ENCODE measurements at regions not wholly inside any gene's neighbourhood (a gene's known extent, or its start where the extent isn't known, plus 50 kb on each side); places are given as distances from the start of the nearest gene placed in this dataset.

DNA sequence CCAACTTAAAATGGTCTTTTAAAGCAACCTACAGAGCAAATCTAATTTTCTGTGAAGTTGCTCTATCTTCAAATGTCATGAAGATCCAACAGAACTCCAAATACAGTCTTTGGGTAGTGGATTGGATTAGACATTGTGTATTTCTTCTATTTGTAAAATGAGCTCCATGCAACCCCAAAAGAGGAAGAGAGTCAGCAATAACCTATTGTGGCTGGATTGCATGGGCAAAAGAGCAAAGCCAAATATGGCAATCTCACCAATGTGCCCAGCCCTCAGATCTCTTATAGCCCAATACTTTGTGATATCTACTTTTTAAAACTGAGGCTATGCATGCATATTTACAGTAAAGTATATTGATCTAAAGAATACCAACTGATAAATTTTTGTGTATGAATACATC is 146.3 kb downstream of the TXNL1 start:
- H3K4me1 ChIP-seq (ENCODE audit: insufficient read depth, low read length), result peaks cover 2% of the 10 kb centered on the region; the same call in 1 of the 2 replicates
- H3K4me2 ChIP-seq (ENCODE audit: insufficient read depth, insufficient read length, low read length), result no peak overlapping the region
- H3K56ac ChIP-seq (ENCODE audit: insufficient read length, low read depth, low read length), result no peak overlapping the region
- H2BK120ac ChIP-seq (ENCODE audit: low read depth, low read length, poor library complexity, severe bottlenecking), result no peak overlapping the region
- no peak overlapping the region for H3K23ac ChIP-seq (ENCODE audit: insufficient read length, low read depth, low read length)
- H3K9me3 Mint-ChIP-seq, result peaks cover 0 to 3% of the 10 kb centered on the region in 2 experiments; a peak in 3 of 5 replicates
- H3T11ph ChIP-seq (ENCODE audit: low read length), result no peak overlapping the region
- H4K20me1 ChIP-seq (ENCODE audit: control insufficient read depth, insufficient read depth, insufficient read length), result no peaks in the 10 kb centered on the region
- no peak overlapping the region for H2BK15ac ChIP-seq (ENCODE audit: low read depth, low read length)
- H3K27ac ChIP-seq (ENCODE audit: insufficient read length, low read depth, low read length), result no peak overlapping the region
- no peak overlapping the region for H4K91ac ChIP-seq (ENCODE audit: insufficient read length, low read depth, low read length)
- no peak overlapping the region for H3K4me3 Mint-ChIP-seq
- H3K18ac ChIP-seq (ENCODE audit: insufficient read length, low read depth, low read length), result no peak overlapping the region
- H3K36me3 Mint-ChIP-seq (ENCODE audit: insufficient read depth in 1 of 3, low read depth in 3 of 3), result peaks cover 0 to 7% (median 3%) of the 10 kb centered on the region in 3 experiments; a peak in 3 of 7 replicates
- H3K79me2 ChIP-seq (ENCODE audit: insufficient read depth, low read length), result no peaks in the 10 kb centered on the region
- no peaks in the 10 kb centered on the region for H3K9me3 ChIP-seq (ENCODE audit: control insufficient read depth, low read depth, low read length)
- H3K4me1 Mint-ChIP-seq, result peaks cover 8 to 10% of the 10 kb centered on the region in 2 experiments
- no peak overlapping the region for H2AFZ ChIP-seq (ENCODE audit: low read length)
- no peak overlapping the region; a peak in 1 of 7 replicates for H3K27ac Mint-ChIP-seq
- H2AK5ac ChIP-seq (ENCODE audit: insufficient read length, low read length), result no peak overlapping the region
- no peak for DNase-seq
- no peak overlapping the region for H4K5ac ChIP-seq (ENCODE audit: insufficient read length, low read depth, low read length)
- H2BK5ac ChIP-seq (ENCODE audit: insufficient read length, low read length), result no peak overlapping the region
- H3K14ac ChIP-seq (ENCODE audit: insufficient read depth, low read length), result no peak overlapping the region
- no peak overlapping the region for H3K9ac ChIP-seq (ENCODE audit: extremely low read depth, insufficient read length, low read length)
- no peak overlapping the region for H3K4ac ChIP-seq (ENCODE audit: low read depth, low read length)
- H3K79me1 ChIP-seq (ENCODE audit: insufficient read depth, low read depth, low read length, poor library complexity, severe bottlenecking), result no peaks in the 10 kb centered on the region
- H3K23me2 ChIP-seq (ENCODE audit: insufficient read length, low read depth, low read length, poor library complexity, severe bottlenecking), result no peaks in the 10 kb centered on the region
- H2BK20ac ChIP-seq (ENCODE audit: low read depth, low read length, poor library complexity, severe bottlenecking), result no peak overlapping the region
- H2BK12ac ChIP-seq (ENCODE audit: insufficient read length, low read depth, low read length), result no peak overlapping the region
- H3K27me3 ChIP-seq (ENCODE audit: insufficient read depth, low read length), result no peaks in the 10 kb centered on the region
- no peaks in the 10 kb centered on the region for H3K27me3 Mint-ChIP-seq (ENCODE audit: low read depth)
- TF ChIP-seq, protein P1, sequence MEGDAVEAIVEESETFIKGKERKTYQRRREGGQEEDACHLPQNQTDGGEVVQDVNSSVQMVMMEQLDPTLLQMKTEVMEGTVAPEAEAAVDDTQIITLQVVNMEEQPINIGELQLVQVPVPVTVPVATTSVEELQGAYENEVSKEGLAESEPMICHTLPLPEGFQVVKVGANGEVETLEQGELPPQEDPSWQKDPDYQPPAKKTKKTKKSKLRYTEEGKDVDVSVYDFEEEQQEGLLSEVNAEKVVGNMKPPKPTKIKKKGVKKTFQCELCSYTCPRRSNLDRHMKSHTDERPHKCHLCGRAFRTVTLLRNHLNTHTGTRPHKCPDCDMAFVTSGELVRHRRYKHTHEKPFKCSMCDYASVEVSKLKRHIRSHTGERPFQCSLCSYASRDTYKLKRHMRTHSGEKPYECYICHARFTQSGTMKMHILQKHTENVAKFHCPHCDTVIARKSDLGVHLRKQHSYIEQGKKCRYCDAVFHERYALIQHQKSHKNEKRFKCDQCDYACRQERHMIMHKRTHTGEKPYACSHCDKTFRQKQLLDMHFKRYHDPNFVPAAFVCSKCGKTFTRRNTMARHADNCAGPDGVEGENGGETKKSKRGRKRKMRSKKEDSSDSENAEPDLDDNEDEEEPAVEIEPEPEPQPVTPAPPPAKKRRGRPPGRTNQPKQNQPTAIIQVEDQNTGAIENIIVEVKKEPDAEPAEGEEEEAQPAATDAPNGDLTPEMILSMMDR (conservative IDR thresholded peaks at IDR 0.05), result no peak
- H4K8ac ChIP-seq (replicated peaks; ENCODE audit: insufficient read length, low read depth, low read length), result no peak overlapping the region
